MM.1S (cell line): ENCODE measurements at regions not wholly inside any gene's neighbourhood (a gene's known extent, or its start where the extent isn't known, plus 50 kb on each side); places are given as distances from the start of the nearest gene placed in this dataset.

Experiments used
- CTCF ChIP-seq: fragments of 300-600 bp; sonication (generic); IDR thresholded peaks from 2 replicates; pipeline ENCODE4 v1.5.1; 2016; ENCODE audit warnings: antibody characterized with exemption, low read length, mixed read lengths
- EZH2 ChIP-seq: fragments of 300-600 bp; sonication (generic); optimal IDR thresholded peaks from 2 replicates; pipeline ENCODE3; 2017; ENCODE audit warnings: low read depth, mild to moderate bottlenecking, antibody characterized with exemption, low read length, mixed read lengths
- EZH2phosphoT487 ChIP-seq: fragments of 300-600 bp; sonication (generic); IDR thresholded peaks from 2 replicates; pipeline ENCODE4 v1.6.1; 2018; ENCODE audit warnings: antibody characterized with exemption, low read length

- TF ChIP-seq CTCF, result no peak
- TF ChIP-seq EZH2, result no peak
- no peak for TF ChIP-seq EZH2phosphoT487
Observed at GRCh38 chr2:121007490-121007853, 271.8 kb downstream of the GLI2 start.
